ENCODE measurements at regions not wholly inside any gene's neighbourhood (a gene's known extent, or its start where the extent isn't known, plus 50 kb on each side); places are given as distances from the start of the nearest gene placed in this dataset.
"Not testable (repeated sequence)": the region's sequence is repeated elsewhere in the genome, so short reads cannot be mapped to it uniquely, and the experiment has no call there.

GRCh38 chr4:14903321-14903720, 99.0 kb upstream of the CPEB2 start:
- DNase-seq = no peak

- no peak for DNase-seq
Measured at GRCh38 chr4:14906805-14907204, 95.5 kb upstream of the CPEB2 start.

- DNase-seq = no peak
Measured at GRCh38 chr4:14908635-14909034, 93.6 kb upstream of the CPEB2 start.

GRCh38 chr4:14910411-14910810, 91.9 kb upstream of the CPEB2 start:
- DNase-seq = no peak

GRCh38 chr4:14912426-14912825, 89.9 kb upstream of the CPEB2 start:
- no peak for DNase-seq

- no peak for DNase-seq
Measured at GRCh38 chr4:14915018-14915417, 87.3 kb upstream of the CPEB2 start.

- DNase-seq = no peak
Measured at GRCh38 chr4:14916554-14917297, 85.6 kb upstream of the CPEB2 start.

GRCh38 chr4:14917298-14917633, 85.0 kb upstream of the CPEB2 start:
- no peak for DNase-seq

DNA sequence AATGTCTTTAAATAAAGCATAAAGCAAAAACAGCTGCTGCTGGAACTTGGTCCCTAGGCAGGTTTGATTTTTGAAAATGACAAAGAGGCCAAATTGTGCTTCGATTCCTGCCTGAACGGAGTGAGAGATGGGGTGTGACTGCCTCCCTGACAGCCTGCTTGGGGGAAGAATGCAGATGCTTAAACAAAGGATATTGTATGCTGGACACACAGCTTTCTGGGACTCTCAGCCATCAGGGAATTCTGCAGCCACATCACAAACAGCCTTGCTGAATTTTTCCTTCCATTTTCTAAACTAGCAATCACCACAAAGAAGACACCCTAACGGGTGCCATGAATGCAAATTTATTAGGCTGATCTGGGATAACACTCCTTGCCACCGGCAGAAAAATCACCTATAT, 83.9 kb upstream of the CPEB2 start:
- no peak for DNase-seq

DNA sequence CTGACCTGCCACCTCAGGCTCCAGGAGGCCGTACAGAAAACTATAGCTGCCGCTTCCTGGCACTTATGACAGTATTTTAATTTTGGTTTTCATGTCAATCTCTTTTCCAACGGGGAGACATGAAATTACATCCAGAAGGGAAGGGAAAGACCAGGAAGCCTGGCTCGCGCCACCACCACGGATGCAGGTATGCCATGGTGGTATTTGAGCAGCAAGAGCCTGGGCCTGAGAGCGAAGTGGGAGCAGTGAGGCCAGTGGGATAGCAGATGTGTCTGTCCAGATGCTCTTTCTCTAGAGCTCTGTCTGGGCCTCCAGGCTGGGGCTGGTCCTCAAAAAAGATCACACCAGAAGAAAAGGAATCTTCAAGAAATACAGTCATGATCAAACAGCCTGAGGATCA, 82.5 kb upstream of the CPEB2 start:
- no peak for DNase-seq

DNA sequence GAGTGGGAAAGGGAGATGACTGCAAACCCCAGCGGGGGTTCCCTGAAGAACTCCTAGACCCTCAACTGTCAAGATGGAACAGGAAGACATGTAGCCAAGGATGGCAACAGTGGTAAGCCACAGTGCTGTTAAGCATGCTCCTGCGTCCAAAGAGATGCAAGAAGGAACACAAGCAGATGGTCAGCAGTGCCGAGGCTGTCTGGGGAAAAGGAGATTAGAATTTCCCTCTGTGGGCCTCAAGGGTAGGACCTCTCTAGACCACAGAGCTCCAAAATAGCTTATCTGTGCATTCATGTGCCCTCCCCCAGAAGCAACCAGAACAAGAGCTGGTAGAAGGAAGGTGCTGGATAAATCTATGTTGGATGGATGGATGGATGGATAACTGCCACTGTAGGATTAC, 82.0 kb upstream of the CPEB2 start:
- DNase-seq = no peak

DNA sequence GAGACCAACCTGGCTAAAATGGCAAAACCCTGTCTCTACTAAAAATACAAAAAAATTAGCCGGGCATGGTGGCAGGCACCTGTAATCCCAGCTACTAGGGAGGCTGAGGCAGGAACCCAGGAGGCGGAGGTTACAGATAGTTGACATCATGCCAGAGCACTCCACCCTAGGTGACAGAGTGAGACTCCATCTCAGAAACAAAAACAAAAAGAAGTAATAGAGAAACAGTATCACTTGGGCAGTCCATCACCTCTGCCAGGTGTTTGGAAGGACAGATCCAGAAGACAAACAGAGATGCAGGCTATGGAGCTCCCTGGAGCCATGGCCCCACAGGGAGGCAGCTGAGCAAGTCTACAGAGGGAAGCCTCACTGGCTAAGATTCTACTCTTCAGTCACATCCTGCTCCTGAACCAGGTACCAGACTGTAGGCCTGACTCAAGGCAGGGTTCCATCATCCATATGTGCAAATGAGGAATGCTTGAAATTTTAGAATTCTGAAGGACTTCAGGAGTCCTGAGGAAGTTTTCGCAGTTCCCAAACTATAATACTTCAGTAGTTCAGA, 81.4 kb upstream of the CPEB2 start:
- no peak for DNase-seq

GRCh38 chr4:14921781-14922180, 80.5 kb upstream of the CPEB2 start:
- DNase-seq = not testable (repeated sequence)

- DNase-seq = no peak
Measured at GRCh38 chr4:14924076-14924811, 78.0 kb upstream of the CPEB2 start.

- no peak for DNase-seq
Measured at GRCh38 chr4:14924812-14925344, 77.4 kb upstream of the CPEB2 start.

DNA sequence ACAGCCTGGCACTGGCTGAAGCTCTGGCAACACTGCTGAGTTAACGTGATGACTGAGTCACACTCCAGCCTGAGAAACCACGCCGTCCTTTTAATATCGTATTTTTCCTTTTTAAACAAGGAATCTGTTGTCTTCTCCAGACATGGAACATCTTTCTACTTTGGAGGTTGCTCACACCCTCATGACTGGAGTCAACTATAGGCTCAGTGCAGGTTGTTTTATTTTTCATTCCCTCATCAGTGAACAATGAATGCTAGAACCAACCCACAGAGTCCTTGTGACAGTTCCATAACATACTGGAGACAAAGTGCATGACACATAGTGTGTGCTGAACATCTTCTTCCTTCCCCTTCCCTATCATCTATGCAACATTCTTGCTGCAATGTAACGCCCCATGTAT, 76.8 kb upstream of the CPEB2 start:
- DNase-seq = no peak

DNA sequence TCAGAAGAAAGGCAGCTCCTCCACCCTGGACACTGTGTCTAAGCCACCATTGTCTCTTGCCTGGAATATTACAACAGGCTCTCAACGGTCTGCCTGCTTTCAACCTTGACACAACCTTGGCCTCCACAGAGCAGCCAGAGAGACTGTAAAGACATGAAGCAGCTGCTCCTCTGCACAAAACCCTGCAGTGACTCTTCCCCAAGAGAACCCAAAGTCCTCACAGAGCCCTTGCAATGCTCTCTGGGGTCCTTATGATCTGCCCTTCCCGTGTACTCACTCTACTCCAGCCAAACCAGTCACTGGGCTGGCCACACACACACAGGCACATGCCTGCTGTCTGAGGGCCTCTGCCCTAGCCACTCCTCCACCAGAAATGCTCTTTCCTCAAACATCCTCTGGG, 75.9 kb upstream of the CPEB2 start:
- DNase-seq = no peak

DNA sequence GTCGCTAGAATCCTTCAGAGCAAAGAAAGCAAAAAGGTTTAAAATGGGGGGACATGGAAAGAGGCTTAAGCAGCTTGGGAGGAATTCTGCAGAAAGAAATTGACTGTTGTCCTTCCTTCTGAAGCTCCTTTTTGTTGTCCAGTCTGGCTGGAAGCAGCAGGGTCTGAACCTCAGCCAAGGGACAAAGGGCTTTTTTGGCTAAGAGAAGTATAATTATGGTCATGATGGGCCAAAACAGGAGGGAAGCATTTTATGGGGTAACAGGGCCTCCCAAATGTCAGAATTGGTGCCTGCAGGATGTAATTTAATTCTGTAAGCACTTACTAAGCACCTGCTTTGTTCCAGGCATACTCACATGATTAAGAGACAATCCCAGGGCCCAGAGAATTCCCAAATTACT, 74.2 kb upstream of the CPEB2 start:
- no peak for DNase-seq

- DNase-seq = no peak
Measured at GRCh38 chr4:14929669-14930068, 72.6 kb upstream of the CPEB2 start.

DNA sequence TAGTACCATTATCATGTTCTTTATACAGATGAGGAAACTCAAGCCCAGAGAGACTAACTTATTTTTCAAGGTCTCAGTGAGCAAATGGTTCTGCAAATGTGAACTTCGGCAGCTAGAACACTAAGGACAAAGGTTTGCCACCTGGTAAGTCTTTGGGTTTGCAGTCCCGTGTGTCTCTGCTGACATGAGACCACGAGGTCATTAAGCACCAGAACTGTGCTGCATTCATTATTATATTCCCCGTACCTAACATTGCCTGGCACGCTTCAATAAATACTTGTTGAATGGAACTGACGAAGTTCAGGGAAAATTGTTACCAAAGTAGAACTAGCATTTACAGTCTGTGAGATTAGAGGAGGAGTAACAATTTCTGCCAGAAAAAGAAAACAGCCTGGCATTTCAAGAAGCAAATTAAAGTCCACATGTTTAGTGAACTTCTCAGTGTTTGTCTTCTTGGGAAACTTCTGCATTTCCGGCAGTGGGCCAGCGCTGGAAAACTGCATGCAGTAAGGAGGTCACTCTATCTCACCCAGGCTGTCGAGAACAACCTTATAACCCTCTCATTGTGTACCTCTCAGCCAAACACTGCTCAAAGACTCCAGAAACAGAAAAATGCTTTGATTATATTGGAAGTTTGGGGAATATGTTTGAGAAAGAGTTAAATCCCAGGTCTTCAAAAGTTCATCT, 67.4 kb upstream of the CPEB2 start:
- DNase-seq = no peak

DNA sequence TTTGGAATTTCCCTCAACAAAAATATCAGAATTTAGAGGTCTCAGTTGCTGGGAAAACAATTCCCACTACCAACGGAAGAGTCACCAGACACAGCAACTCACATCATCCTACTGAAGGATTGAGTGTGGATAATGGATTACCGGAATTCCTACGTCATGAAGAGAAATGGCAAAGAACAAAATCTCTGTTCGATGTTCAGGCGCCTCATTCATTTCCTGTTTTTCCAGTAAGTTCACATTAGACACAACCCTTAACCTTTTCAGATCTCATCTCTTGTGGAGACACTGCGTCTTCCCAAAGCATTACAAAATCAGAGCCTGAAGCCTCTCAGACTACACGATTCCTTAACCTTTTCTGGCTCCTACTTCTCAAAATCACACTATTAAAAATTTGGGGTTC, 58.5 kb upstream of the CPEB2 start:
- DNase-seq = no peak

DNA sequence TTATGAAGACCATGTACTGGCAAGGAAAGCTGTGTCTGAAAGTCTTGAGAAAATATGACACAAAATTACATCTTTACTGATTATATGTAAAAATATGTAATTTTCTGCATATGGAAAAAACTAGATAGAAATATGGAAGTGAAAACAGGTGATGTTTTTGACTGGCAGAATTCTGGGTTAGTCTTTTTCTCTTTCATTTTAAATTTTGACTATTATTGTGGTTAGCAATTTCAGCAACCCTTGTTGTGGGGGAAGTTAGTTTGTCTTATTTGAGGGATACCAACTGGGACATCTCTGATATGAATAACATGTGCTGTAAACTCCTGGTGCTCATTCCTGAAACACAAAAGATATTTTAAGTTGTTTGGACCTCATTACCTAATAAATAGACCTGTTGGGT, 49.9 kb upstream of the CPEB2 start:
- DNase-seq = no peak
